SJCRH30 (cell line): ENCODE measurements at regions not wholly inside any gene's neighbourhood (a gene's known extent, or its start where the extent isn't known, plus 50 kb on each side); places are given as distances from the start of the nearest gene placed in this dataset.
"Not testable (repeated sequence)": the region's sequence is repeated elsewhere in the genome, so short reads cannot be mapped to it uniquely, and the experiment has no call there.

Source experiments
- DNase-seq, 2 experiments: peaks; one replicate each; pipeline ENCODE4 v3.0.0-alpha.2; 2015 to 2020
- H3K27ac ChIP-seq: fragments of 250-450 bp; sonication (Bioruptor Pico); 2 replicates; pipeline ENCODE4 v1.5.1; 2020; ENCODE audit warnings: mild to moderate bottlenecking, moderate library complexity
- H3K27me3 ChIP-seq: fragments of 250-450 bp; sonication (Bioruptor Pico); 2 replicates; pipeline ENCODE4 v1.5.1; 2020; ENCODE audit warnings: mild to moderate bottlenecking, moderate library complexity
- H3K36me3 ChIP-seq: fragments of 250-450 bp; sonication (Bioruptor Pico); 2 replicates; pipeline ENCODE4 v1.5.1; 2020; ENCODE audit warnings: mild to moderate bottlenecking, moderate library complexity
- H3K4me1 ChIP-seq: fragments of 250-450 bp; sonication (Bioruptor Pico); 2 replicates; pipeline ENCODE4 v1.5.1; 2020; ENCODE audit warnings: mild to moderate bottlenecking, moderate library complexity
- H3K4me3 ChIP-seq: fragments of 250-450 bp; sonication (Bioruptor Pico); 2 replicates; pipeline ENCODE4 v1.5.1; 2020; ENCODE audit warnings: mild to moderate bottlenecking, moderate library complexity
- H3K9me3 ChIP-seq: fragments of 250-450 bp; sonication (Bioruptor Pico); replicated peaks from 2 replicates; pipeline ENCODE4 v1.5.1; 2020; ENCODE audit warnings: mild to moderate bottlenecking, moderate library complexity

DNA sequence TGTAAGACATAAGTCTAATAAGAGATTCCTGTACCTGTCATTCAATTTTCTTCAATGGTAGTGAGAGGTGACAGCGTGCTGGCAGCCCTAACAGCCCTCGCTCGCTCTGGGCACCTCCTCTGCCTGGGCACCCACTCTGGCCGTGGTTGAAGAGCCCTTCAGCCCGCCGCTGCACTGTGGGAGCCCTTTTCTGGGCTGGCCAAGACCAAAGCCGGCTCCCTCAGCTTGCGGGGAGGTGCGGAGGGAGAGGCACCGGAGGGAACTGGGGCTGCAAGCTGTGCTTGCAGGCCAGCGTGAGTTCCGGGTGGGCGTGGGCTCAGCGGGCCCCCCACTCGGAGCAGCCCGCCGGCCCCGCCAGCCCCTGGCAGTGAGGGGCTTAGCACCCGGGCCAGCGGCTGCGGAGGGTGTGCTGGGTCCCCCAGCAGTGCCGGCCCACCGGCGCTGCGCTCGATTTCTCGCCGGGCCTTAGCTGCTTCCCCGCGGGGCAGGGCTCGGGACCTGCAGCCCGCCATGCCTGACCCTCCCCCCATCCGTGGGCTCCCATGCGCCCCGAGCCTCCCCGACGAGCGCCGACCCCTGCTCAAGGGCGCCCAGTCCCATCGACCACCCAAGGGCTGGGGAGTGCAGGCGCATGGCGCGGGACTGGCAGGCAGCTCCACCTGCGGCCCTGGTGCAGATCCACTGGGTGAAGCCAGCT lies 816.6 kb upstream of the TENM4 start:
- H3K36me3 ChIP-seq, H3K27me3 ChIP-seq, H3K4me3 ChIP-seq, H3K4me1 ChIP-seq, DNase-seq, H3K27ac ChIP-seq, H3K9me3 ChIP-seq: not testable (repeated sequence)

DNA sequence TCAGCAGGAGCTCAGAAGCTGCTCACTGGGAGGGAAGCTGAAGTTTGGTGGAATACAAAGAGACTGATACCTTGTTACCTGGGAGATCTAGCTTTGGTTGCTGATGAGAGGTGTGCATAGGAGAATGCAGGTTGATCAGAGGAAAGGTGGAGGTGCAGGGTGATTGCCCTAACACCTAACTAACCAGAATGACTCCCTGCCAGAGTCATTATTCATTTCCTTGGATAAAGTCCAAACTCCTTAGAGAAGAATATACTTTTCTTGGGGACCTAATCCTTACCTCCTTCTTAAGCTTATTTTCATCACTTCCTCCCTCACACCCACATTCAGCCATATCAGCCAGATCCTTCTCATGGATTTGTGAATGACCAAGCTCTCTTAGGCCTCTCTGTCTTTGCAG lies 814.2 kb upstream of the TENM4 start:
- DNase-seq, result no peak
- H3K4me1 ChIP-seq, result no peaks in the 10 kb centered on the region
- no peak overlapping the region for H3K4me3 ChIP-seq
- H3K9me3 ChIP-seq, result no peaks in the 10 kb centered on the region
- H3K36me3 ChIP-seq, result no peaks in the 10 kb centered on the region
- no peak overlapping the region for H3K27ac ChIP-seq
- no peaks in the 10 kb centered on the region for H3K27me3 ChIP-seq

DNA sequence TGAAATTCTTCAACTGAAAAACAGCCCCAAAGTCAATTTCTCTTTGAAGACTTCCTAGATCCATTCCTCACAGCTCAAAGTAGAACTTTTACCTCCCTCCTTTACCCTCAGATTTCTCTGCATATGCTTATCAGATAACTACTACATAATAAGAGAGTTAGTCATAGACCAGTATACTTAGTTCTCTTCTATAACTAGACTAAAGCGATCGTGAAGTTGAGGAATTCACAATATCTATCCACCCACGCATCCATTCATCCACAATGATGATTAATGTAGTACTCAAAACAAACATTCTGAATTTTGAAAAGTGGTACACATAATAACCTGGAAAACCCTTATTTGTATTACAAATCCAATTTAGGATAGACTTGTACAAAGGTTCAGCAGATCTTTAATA lies 800.9 kb upstream of the TENM4 start:
- Histone ChIP-seq H3K36me3 (no peaks in the 10 kb centered on the region), H3K9me3 (no peaks in the 10 kb centered on the region), H3K27me3 (no peaks in the 10 kb centered on the region), H3K4me3 (no peak overlapping the region), H3K4me1 (no peaks in the 10 kb centered on the region), H3K27ac (no peak overlapping the region)
- DNase-seq, result no peak

GRCh38 chr11:80240245-80240644 lies 799.4 kb upstream of the TENM4 start:
- Histone ChIP-seq H3K27ac (no peak overlapping the region), H3K36me3 (no peaks in the 10 kb centered on the region), H3K4me1 (no peaks in the 10 kb centered on the region), H3K4me3 (no peak overlapping the region), H3K9me3 (no peaks in the 10 kb centered on the region), H3K27me3 (no peaks in the 10 kb centered on the region)
- DNase-seq, result no peak

- Histone ChIP-seq H3K27me3 (no peaks in the 10 kb centered on the region), H3K36me3 (no peaks in the 10 kb centered on the region), H3K27ac (no peak overlapping the region), H3K4me3 (no peak overlapping the region), H3K4me1 (no peaks in the 10 kb centered on the region), H3K9me3 (no peaks in the 10 kb centered on the region)
- no peak for DNase-seq
Observed at GRCh38 chr11:80239217-80239616, 798.4 kb upstream of the TENM4 start.

- Histone ChIP-seq H3K27me3 (no peaks in the 10 kb centered on the region), H3K36me3 (no peaks in the 10 kb centered on the region), H3K4me3 (no peak overlapping the region), H3K27ac (no peak overlapping the region), H3K9me3 (0 out of 2 replicates have a peak, but pooled peaks cover 2% of the 10 kb centered on the region), H3K4me1 (no peaks in the 10 kb centered on the region)
- DNase-seq, result no peak
Observed at GRCh38 chr11:80227915-80228314, 787.1 kb upstream of the TENM4 start.

GRCh38 chr11:80214413-80214812 lies 773.6 kb upstream of the TENM4 start:
- Histone ChIP-seq H3K4me3 (no peak overlapping the region), H3K36me3 (no peaks in the 10 kb centered on the region), H3K27me3 (no peaks in the 10 kb centered on the region), H3K9me3 (no peaks in the 10 kb centered on the region), H3K27ac (no peak overlapping the region), H3K4me1 (no peaks in the 10 kb centered on the region)
- DNase-seq, result no peak

DNA sequence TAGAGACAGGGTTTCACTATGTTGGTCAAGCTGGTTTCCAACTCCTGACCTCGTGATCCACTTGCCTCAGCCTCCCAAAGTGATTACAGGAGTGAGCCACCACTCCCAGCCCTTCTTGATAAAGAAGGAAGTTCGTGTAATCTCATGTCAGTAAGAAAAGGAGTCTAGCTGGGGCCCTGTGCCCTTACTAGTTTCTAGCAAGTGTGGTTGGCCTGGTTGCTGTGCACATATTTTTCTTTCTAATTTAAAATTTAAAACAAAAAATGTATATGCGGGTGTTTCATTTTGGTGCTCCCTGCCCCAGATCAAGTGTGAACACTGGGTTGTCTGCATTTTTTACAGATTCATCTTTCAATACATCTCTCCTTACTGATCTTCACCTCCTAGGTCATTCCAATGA lies 770.8 kb upstream of the TENM4 start:
- Histone ChIP-seq H3K27ac (no peak overlapping the region), H3K36me3 (no peaks in the 10 kb centered on the region), H3K9me3 (no peaks in the 10 kb centered on the region), H3K27me3 (no peaks in the 10 kb centered on the region), H3K4me1 (no peaks in the 10 kb centered on the region), H3K4me3 (no peak overlapping the region)
- no peak for DNase-seq

GRCh38 chr11:80204021-80204420 lies 763.2 kb upstream of the TENM4 start:
- Histone ChIP-seq H3K4me1 (no peaks in the 10 kb centered on the region), H3K36me3 (no peaks in the 10 kb centered on the region), H3K27ac (no peak overlapping the region), H3K27me3 (no peaks in the 10 kb centered on the region), H3K4me3 (no peak overlapping the region), H3K9me3 (no peaks in the 10 kb centered on the region)
- DNase-seq, result no peak

DNA sequence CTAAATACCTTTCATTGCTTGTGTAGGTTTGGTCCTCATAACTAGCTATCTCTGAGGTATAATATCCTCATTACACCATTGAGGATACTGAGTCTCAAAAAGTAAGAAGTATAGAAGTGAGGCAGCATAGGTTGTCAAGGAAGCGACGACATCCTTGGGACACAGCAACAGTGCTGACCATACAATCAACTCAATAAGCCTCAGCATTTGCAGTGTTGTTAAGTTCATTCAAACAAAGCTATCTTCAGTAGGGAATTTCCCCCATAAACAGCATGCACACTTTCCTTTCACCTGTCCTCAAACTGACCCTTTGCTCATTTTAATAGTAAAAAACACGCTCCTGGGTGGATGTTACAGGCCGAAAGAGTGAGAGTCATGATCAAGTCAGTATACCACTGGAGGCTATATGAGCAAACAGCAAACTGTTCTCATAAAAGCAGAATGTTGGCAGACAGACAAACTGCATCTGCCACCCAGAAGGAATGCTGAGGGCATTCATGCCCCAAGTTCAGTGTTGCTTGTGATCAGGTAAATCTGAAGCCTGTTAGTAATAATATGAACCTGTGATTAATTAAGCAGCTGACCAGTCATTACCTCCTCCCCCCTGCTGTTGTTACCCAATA lies 756.2 kb upstream of the TENM4 start:
- Histone ChIP-seq H3K4me3 (no peak overlapping the region), H3K27ac (no peak overlapping the region), H3K27me3 (no peaks in the 10 kb centered on the region), H3K36me3 (no peaks in the 10 kb centered on the region), H3K9me3 (no peaks in the 10 kb centered on the region), H3K4me1 (no peaks in the 10 kb centered on the region)
- DNase-seq, result no peak

- no peak overlapping the region for H3K27ac ChIP-seq
- no peaks in the 10 kb centered on the region for H3K36me3 ChIP-seq
- DNase-seq, result no peak
- no peak overlapping the region for H3K4me3 ChIP-seq
- H3K9me3 ChIP-seq, result no peaks in the 10 kb centered on the region
- H3K27me3 ChIP-seq, result no peaks in the 10 kb centered on the region
- H3K4me1 ChIP-seq, result no peaks in the 10 kb centered on the region
Observed at GRCh38 chr11:80196041-80196440, 755.2 kb upstream of the TENM4 start.

DNA sequence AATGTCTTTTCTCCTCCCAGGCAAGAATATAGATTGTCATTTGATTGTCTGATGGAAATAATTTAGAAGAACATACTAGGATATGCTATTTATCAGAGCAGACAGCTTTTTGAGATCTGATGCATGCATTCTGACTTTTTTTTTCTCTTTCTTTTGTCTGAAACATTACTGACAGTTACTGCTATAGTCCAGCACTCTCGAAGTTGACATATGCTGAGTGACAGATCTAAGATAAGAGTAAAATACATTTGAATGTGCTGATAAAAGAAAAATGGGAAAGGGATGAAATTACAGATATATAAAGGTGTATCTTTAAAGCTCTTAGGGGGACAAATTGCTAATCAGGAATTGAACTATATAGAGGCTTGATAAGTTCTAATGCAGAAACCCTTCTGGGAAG lies 753.8 kb upstream of the TENM4 start:
- Histone ChIP-seq H3K27ac (no peak overlapping the region), H3K4me1 (no peaks in the 10 kb centered on the region), H3K36me3 (no peaks in the 10 kb centered on the region), H3K27me3 (no peaks in the 10 kb centered on the region), H3K9me3 (no peaks in the 10 kb centered on the region), H3K4me3 (no peak overlapping the region)
- no peak for DNase-seq

GRCh38 chr11:80194016-80194415 lies 753.2 kb upstream of the TENM4 start:
- Histone ChIP-seq H3K27me3 (no peaks in the 10 kb centered on the region), H3K36me3 (no peaks in the 10 kb centered on the region), H3K4me1 (no peaks in the 10 kb centered on the region), H3K4me3 (no peak overlapping the region), H3K27ac (no peak overlapping the region), H3K9me3 (no peaks in the 10 kb centered on the region)
- DNase-seq, result no peak

- no peak overlapping the region for H3K4me3 ChIP-seq
- H3K36me3 ChIP-seq, result no peaks in the 10 kb centered on the region
- no peak overlapping the region for H3K27ac ChIP-seq
- no peaks in the 10 kb centered on the region for H3K27me3 ChIP-seq
- H3K9me3 ChIP-seq, result no peaks in the 10 kb centered on the region
- DNase-seq, result no peak
- no peaks in the 10 kb centered on the region for H3K4me1 ChIP-seq
Observed at GRCh38 chr11:80188076-80188627, 747.3 kb upstream of the TENM4 start.

GRCh38 chr11:80186692-80187091 lies 745.9 kb upstream of the TENM4 start:
- DNase-seq, result no peak
- H3K27me3 ChIP-seq, result no peaks in the 10 kb centered on the region
- no peak overlapping the region for H3K27ac ChIP-seq
- H3K4me1 ChIP-seq, result no peaks in the 10 kb centered on the region
- no peak overlapping the region for H3K4me3 ChIP-seq
- no peaks in the 10 kb centered on the region for H3K36me3 ChIP-seq
- H3K9me3 ChIP-seq, result no peaks in the 10 kb centered on the region

- no peak overlapping the region for H3K4me3 ChIP-seq
- no peaks in the 10 kb centered on the region for H3K27me3 ChIP-seq
- H3K9me3 ChIP-seq, result no peaks in the 10 kb centered on the region
- no peaks in the 10 kb centered on the region for H3K4me1 ChIP-seq
- DNase-seq, result no peak
- H3K27ac ChIP-seq, result no peak overlapping the region
- no peaks in the 10 kb centered on the region for H3K36me3 ChIP-seq
Observed at GRCh38 chr11:80182901-80183300, 742.1 kb upstream of the TENM4 start.
